AG04450 (cell line): ENCODE measurements at regions not wholly inside any gene's neighbourhood (a gene's known extent, or its start where the extent isn't known, plus 50 kb on each side); places are given as distances from the start of the nearest gene placed in this dataset.
"Not testable (repeated sequence)": the region's sequence is repeated elsewhere in the genome, so short reads cannot be mapped to it uniquely, and the experiment has no call there.

Experiments used
- CTCF ChIA-PET: fragments of 300-600, 350-600 bp; formaldehyde crosslinking; extraction: SDS; loops from one replicate; lab custom pipeline; 2022; ENCODE audit warnings: antibody characterized with exemption, inconsistent platforms; lab: Charles Lee
- POLR2A ChIA-PET: fragments of 350-600 bp; formaldehyde crosslinking; extraction: SDS; loops from one replicate; lab custom pipeline; 2021; ENCODE audit warnings: antibody characterized with exemption, inconsistent platforms; lab: Yijun Ruan, JAX
- DNase-seq: peaks from one replicate; pipeline ENCODE4 v3.0.0-alpha.2; 2011; ENCODE audit warnings: low read depth, low spot score
- H3K27ac ChIP-seq: one replicate; pipeline ENCODE4 v1.5.1; 2012; ENCODE audit warnings: low read depth, low read length, control low read depth
- H3K27me3 ChIP-seq: one replicate; pipeline ENCODE4 v1.6.0; 2012; ENCODE audit warnings: low read length; ENCODE audit not compliant: control insufficient read depth, insufficient read depth
- H3K4me3 ChIP-seq: 2 replicates; pipeline ENCODE4 v1.5.1; 2011; ENCODE audit warnings: mild to moderate bottlenecking, low read depth, low read length, control low read depth
- H3K9me3 ChIP-seq: 2 replicates; pipeline ENCODE4 v1.5.1; 2012; ENCODE audit warnings: low read length; ENCODE audit not compliant: control insufficient read depth, insufficient read depth
- TF ChIP-seq, protein P1 (sequence below): IDR thresholded peaks from 2 replicates; pipeline ENCODE4 v1.5.1; 2011; ENCODE audit warnings: low read depth, low read length, control low read depth, inconsistent platforms

DNA sequence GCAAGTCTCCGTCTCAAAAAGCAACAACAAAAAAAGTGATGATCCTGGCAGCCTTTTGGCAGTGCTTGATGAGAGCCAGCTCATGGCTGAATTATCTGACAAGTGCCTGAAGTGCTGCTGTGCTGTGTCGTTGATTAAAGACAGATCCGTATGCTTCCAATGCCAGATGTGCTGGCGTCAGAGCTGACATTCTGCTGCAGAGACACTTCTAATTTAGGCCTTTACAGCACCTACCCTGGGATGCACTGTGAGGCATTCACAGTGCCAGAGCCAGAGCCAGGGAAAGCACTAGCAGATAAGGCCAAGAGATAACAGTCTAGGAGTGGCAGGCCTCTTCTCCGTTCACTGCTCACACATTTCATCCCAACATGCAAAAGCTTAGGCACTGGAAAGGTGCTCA, 995.5 kb downstream of the RAB28 start:
- DNase-seq, result no peak
- ChIA-PET CTCF (interaction anchor here (0.7 kb wide), 1 partner anchor 48 kb away, joined by 3 read pairs; no protein-coding TSS in a partner anchor), POLR2A (no interaction called here)
- H3K27me3 ChIP-seq, result no peaks in the 10 kb centered on the region
- no peak overlapping the region for H3K27ac ChIP-seq
- H3K4me3 ChIP-seq, result no peak overlapping the region
- TF ChIP-seq, protein P1, sequence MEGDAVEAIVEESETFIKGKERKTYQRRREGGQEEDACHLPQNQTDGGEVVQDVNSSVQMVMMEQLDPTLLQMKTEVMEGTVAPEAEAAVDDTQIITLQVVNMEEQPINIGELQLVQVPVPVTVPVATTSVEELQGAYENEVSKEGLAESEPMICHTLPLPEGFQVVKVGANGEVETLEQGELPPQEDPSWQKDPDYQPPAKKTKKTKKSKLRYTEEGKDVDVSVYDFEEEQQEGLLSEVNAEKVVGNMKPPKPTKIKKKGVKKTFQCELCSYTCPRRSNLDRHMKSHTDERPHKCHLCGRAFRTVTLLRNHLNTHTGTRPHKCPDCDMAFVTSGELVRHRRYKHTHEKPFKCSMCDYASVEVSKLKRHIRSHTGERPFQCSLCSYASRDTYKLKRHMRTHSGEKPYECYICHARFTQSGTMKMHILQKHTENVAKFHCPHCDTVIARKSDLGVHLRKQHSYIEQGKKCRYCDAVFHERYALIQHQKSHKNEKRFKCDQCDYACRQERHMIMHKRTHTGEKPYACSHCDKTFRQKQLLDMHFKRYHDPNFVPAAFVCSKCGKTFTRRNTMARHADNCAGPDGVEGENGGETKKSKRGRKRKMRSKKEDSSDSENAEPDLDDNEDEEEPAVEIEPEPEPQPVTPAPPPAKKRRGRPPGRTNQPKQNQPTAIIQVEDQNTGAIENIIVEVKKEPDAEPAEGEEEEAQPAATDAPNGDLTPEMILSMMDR, result no peak
- peaks cover 15% of the 10 kb centered on the region; the same call in 1 of the 2 replicates for H3K9me3 ChIP-seq

DNA sequence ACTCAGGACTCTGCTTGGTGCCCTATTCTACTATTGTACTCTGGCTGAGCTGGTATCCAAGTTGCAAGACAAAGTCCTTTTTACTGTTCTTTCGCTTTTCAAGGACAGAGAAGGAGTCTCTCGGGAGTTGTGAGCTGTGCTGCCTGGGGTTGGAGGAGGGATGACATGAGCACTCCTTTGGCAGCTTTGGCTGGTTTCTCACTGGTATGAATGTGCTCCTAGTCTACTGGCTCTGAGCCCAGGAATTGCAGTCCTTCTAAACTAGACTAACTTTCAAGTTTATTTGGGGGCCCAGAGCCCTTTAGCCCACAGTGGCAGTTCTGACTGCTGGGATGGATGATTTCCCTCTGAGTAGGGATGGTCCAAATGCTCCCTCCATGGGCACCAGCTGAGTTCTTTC, 997.1 kb downstream of the RAB28 start:
- TF ChIP-seq, protein P1, result no peak
- POLR2A ChIA-PET, result no interaction called here
- Histone ChIP-seq H3K27me3 (no peaks in the 10 kb centered on the region), H3K27ac (no peak overlapping the region), H3K4me3 (no peak overlapping the region), H3K9me3 (peaks cover 15% of the 10 kb centered on the region; the same call in 1 of the 2 replicates)
- DNase-seq, result no peak
- CTCF ChIA-PET, result no interaction called here

DNA sequence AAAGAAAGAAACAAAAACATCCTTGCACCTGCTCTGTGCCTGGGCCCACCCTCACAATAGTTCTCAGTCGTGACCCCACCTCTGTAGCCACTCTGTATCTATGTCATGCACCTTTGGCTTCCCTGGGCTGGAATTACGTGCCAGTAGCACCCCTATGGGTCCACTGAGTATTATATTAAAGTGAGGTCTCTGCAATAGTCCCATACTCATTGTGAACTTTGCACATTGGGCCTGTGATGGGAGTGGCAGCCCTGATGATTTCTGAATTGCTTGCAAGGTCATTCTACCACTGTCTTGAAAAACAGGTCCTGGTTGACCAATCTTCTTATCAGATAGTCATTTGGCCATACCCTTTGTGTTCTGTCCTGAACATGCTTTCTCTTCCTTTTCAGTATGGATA, 1012.1 kb downstream of the RAB28 start:
- CTCF ChIA-PET, result no interaction called here
- TF ChIP-seq, protein P1, result no peak
- Histone ChIP-seq H3K27ac (no peak overlapping the region), H3K27me3 (no peaks in the 10 kb centered on the region), H3K4me3 (no peak overlapping the region), H3K9me3 (peaks cover 2% of the 10 kb centered on the region; the same call in 1 of the 2 replicates)
- DNase-seq, result no peak
- POLR2A ChIA-PET, result no interaction called here

DNA sequence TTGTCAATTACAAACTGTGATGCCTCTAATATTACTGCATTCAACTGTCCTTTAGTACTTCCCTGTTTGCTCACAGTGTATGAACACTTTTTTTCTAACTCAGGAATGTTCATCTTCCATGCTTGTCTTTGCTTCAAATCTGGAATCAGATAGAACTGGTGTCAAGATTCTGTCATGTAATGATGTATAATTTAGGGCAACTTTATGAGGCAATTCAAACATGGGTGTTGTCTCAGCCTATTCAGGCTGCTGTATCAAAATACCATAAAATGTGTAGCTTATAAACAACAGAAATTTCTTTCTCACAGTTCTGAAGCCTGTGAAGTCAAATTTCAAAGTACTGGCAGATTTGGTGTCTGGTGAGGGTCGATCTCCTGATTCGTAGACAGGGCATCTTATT, 1012.9 kb downstream of the RAB28 start:
- no peaks in the 10 kb centered on the region for H3K27me3 ChIP-seq
- peaks cover 2% of the 10 kb centered on the region; the same call in 1 of the 2 replicates for H3K9me3 ChIP-seq
- no peak overlapping the region for H3K27ac ChIP-seq
- TF ChIP-seq, protein P1, result no peak
- no peak for DNase-seq
- CTCF ChIA-PET, result no interaction called here
- no peak overlapping the region for H3K4me3 ChIP-seq
- POLR2A ChIA-PET, result no interaction called here

DNA sequence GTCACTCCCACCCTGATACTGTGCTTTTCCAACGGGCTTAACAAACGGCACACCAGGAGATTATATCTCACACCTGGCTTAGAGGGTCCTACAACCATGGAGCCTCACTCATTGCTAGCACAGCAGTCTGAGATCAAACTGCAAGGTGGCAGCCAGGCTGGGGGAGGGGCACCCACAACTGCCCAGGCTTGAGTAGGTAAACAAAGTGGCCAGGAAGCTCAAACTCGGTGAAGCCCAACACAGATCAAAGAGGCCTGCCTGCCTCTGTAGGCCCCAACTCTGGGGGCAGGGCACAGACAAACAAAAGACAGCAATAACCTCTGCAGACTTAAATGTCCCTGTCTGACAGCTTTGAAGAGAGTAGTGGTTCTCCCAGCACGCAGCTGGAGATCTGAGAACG, 1022.6 kb downstream of the RAB28 start:
- peaks cover 18% of the 10 kb centered on the region for H3K9me3 ChIP-seq
- H3K27ac ChIP-seq, CTCF ChIA-PET, DNase-seq, H3K4me3 ChIP-seq, POLR2A ChIA-PET, H3K27me3 ChIP-seq: not testable (repeated sequence)

DNA sequence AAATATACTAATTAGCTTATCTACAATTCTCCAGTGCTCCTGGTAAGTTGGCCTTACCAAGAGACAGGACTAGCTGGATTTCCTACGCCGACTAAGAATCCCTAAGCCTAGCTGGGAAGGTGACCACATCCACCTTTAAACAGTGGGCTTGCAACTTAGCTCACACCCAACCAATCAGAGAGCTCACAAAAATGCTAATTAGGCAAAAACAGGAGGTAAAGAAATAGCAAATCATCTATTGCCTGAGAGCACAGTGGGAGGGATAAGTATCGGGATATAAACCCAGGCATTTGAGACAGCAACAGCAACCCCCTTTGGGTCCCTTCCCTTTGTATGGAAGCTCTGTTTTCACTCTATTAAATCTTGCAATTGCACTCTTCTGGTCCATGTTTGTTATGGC, 1025.0 kb downstream of the RAB28 start:
- no peak overlapping the region for H3K27ac ChIP-seq
- CTCF ChIA-PET, result no interaction called here
- H3K9me3 ChIP-seq, result peaks cover 18% of the 10 kb centered on the region
- DNase-seq, result no peak
- H3K4me3 ChIP-seq, result no peak overlapping the region
- TF ChIP-seq, protein P1, result no peak
- POLR2A ChIA-PET, result no interaction called here
- no peaks in the 10 kb centered on the region for H3K27me3 ChIP-seq
